Fibroblast of lung (primary cell): ENCODE measurements at regions not wholly inside any gene's neighbourhood (a gene's known extent, or its start where the extent isn't known, plus 50 kb on each side); places are given as distances from the start of the nearest gene placed in this dataset.

ENCODE experiments used
- CTCF ChIP-seq, 2 donors: IDR thresholded peaks in 1 of 2; conservative IDR thresholded peaks in 1 of 2; 1 replicate in 1 of 2; 2 replicates in 1 of 2; pipeline ENCODE4 v1.5.1; 2011 to 2012; ENCODE audit warnings: low read length in 2 of 2, control low read depth in 1 of 2, inconsistent platforms in 1 of 2, low read depth in 1 of 2, mild to moderate bottlenecking in 1 of 2
- EZH2 ChIP-seq: IDR thresholded peaks from 2 replicates; pipeline ENCODE4 v1.5.1; 2012; ENCODE audit warnings: low read length, control low read depth, mild to moderate bottlenecking; ENCODE audit errors: missing control alignments

- TF ChIP-seq CTCF (conservative IDR thresholded peaks at IDR 0.05 in 1 of 2, IDR thresholded peaks at IDR 0.05 in 1 of 2; ENCODE audit: low read depth in 1 of 2, low read length in 2 of 2) = no peak
- TF ChIP-seq EZH2 = no peak
These were observed 149.3 kb upstream of the SEMA6D start for GRCh38 chr15:47568030-47568429.
